Pulmonary artery endothelial cell (primary cell): ENCODE measurements at regions not wholly inside any gene's neighbourhood (a gene's known extent, or its start where the extent isn't known, plus 50 kb on each side); places are given as distances from the start of the nearest gene placed in this dataset.
"Not testable (repeated sequence)": the region's sequence is repeated elsewhere in the genome, so short reads cannot be mapped to it uniquely, and the experiment has no call there.

Experiments used
- DNase-seq: peaks from one replicate; pipeline ENCODE4 v3.0.0-alpha.2; 2011; ENCODE audit warnings: low read depth, low spot score

GRCh38 chr5:62216603-62217002, 89.4 kb upstream of the KIF2A start:
- DNase-seq, result not testable (repeated sequence)

- not testable (repeated sequence) for DNase-seq
Measured at GRCh38 chr5:62217095-62217494, 88.9 kb upstream of the KIF2A start.

- not testable (repeated sequence) for DNase-seq
Measured at GRCh38 chr5:62218860-62219259, 87.1 kb upstream of the KIF2A start.

DNA sequence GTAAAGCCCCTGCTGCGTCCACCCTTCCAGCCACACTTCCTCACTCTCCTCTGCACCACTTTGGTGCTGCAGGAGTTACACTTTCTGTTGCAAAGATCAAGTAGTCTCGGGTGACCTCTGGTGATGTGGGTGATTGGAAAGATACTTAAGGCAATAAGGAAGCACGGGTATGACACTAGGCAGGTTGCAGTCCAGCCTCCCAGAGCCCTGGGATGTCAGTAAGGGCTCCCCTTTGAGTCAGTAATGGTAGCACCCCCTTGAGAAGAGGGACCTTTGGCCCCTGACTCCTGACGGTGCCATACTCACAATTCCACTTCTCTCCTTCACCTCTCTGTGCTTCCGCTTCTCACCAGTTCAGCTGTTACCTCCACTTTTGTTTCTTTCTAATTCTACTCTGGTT, 84.1 kb upstream of the KIF2A start:
- DNase-seq, result not testable (repeated sequence)

DNA sequence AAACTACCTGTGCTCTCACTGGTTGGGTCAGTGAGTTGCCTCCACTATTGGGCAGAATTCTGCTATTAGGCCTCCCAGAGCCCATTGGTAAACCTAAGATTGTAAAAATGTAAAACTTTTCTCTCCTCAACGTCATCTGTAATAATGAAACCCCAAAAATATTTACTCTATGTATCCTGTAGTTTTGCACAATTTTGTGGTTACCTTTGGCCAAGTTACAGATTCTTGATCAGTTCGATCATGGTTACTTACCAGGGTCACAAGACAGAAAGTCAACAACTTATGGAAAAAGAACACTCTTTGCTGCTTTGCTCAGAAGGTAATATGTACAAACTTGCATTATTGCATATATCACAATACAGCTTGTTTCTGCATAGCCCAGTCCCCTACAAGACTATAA, 83.7 kb upstream of the KIF2A start:
- not testable (repeated sequence) for DNase-seq

DNA sequence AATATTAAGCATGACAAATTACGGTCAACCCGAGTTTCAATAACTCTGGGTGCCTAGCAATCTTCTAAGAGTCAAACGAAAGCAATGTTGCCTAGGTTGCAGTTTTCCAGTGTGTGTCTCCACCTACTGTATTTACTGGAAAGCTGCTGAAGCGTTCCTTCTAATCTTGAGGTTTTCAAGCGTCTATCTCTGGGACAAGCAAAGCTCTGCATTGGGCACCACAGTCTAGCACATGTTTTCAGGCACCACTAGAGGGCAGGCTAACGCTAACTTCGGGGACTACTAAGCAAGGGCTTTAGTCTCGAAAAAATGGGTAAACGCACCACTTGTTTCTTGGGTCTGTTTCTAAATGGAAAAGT, 82.7 kb upstream of the KIF2A start:
- DNase-seq, result not testable (repeated sequence)

- not testable (repeated sequence) for DNase-seq
Measured at GRCh38 chr5:62224987-62225601, 80.9 kb upstream of the KIF2A start.

GRCh38 chr5:62230876-62231388, 75.1 kb upstream of the KIF2A start:
- DNase-seq, result not testable (repeated sequence)

GRCh38 chr5:62231576-62231975, 74.4 kb upstream of the KIF2A start:
- DNase-seq, result no peak

DNA sequence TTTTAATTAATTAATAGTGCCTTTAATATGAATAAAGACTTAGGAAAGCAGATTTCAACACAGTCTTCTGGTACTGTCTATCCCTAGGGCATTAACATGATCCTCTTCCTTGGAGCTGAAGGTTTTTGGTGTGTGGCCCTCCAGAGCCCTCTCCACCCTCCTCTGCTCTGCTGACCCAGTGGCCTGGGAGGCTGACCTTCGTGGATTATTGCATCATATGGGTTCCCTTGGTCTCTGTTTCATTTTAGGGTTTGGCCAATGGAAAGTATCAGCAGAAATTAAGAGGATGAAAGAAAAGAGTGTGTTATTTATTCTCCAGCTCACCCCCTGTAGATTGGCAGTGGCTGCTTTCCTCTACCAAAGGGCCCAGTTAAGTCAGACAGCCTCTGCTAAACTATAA, 73.8 kb upstream of the KIF2A start:
- DNase-seq, result not testable (repeated sequence)

DNA sequence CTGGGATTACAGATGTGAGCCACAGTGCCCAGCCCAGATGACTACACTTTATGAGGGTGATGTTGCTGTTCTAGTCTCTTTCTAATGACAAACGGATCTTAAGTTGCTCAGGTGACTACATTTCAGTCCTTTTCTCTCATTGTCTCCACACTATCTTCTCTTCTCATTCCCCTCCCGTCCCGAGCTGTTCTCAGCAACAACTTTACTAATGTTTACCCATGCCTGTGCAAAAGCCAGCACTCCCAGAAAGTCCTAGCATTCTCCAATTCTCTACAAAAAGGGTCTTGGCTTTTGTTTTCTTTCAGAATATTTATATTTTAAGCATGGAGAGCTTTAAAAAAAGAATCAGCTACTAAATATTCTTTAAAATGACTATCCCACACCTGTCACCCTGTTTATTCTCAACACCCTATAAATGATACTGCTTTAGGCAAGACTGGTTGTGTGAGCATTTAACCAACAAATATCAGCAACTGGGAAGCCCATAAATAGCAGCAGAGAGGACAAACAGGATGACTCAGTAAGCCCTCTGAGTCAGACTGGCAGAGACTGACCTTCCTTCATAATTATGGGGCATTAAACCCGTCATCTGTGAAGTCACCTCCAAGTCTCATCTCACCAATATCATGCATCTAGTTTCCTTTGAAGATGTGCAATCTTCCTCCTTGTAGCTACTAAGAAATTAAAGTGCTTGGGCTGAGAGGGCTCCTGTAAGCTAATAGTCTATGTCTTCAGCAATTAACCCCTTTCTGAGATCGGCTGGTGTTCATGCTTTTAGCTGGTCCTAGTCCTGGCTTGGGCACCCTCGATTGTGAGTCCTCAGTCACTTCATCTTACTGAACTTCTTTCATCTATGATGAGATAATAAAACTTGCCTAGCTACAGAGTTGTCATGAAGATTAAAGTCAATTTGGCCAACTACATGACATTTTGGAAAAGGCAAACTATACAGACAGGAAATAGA, 72.6 kb upstream of the KIF2A start:
- DNase-seq, result not testable (repeated sequence)

GRCh38 chr5:62236593-62236992, 69.4 kb upstream of the KIF2A start:
- not testable (repeated sequence) for DNase-seq

GRCh38 chr5:62237944-62238343, 68.1 kb upstream of the KIF2A start:
- not testable (repeated sequence) for DNase-seq

- DNase-seq, result not testable (repeated sequence)
Measured at GRCh38 chr5:62238584-62238983, 67.4 kb upstream of the KIF2A start.

- DNase-seq, result not testable (repeated sequence)
Measured at GRCh38 chr5:62240494-62240893, 65.5 kb upstream of the KIF2A start.

GRCh38 chr5:62242000-62242399, 64.0 kb upstream of the KIF2A start:
- not testable (repeated sequence) for DNase-seq

DNA sequence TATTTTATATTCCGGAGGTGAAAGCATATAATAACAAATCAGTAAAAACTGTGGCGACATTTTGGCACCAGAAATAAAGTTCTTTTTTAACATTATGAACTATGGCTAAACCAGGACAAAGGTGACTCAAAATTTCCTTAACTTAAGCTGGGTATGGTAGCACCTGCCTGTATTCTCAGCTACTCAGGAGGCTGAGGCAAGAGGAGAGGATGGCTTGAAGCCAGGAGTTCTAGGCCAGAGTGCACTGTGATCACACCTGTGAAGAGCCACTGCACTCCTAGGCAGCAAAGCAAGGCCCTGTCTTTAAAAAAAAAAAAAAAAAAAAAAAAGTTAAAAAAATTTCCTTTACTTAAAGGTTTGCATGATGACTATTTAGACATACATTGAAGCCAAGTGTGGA, 63.0 kb upstream of the KIF2A start:
- DNase-seq, result not testable (repeated sequence)

- not testable (repeated sequence) for DNase-seq
Measured at GRCh38 chr5:62248192-62248591, 57.8 kb upstream of the KIF2A start.

DNA sequence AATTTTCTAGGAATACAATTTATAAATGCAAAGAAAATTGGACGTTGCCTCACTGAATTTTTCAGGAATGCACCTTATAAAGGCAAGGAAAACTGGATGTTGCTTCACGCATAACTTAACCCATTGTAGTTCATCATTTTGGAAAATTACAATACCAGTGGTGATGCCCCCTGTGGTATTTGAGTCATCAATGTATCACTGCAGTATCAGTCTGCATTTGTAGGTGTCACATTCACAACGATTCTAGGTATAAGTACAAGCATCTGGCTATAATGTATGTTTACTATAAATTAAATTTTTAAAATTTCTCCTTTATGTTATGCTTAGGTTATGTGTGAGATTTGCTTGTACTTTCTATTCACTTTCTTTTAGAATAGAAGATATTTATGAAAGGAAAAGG, 55.9 kb upstream of the KIF2A start:
- DNase-seq, result not testable (repeated sequence)

- not testable (repeated sequence) for DNase-seq
Measured at GRCh38 chr5:62250919-62251318, 55.1 kb upstream of the KIF2A start.

DNA sequence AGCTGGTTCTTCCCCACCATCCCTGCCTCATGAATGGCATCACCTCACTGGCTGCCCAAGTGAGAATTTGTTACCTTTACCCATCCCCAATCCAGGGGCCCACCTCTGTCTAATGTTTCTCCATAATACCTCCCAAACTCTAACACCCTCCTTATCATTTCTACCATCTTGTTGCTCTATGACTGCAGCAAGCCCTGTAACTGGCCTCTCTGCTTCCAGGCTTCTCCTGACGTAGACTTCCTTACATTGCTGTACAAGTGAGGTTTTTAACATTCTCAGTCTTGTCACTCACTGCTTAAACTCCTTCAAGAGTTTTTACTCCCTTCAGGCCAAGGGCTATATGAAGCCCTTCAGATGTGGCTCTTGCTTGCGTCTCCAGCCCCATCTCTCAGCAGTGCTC, 53.5 kb upstream of the KIF2A start:
- not testable (repeated sequence) for DNase-seq

DNA sequence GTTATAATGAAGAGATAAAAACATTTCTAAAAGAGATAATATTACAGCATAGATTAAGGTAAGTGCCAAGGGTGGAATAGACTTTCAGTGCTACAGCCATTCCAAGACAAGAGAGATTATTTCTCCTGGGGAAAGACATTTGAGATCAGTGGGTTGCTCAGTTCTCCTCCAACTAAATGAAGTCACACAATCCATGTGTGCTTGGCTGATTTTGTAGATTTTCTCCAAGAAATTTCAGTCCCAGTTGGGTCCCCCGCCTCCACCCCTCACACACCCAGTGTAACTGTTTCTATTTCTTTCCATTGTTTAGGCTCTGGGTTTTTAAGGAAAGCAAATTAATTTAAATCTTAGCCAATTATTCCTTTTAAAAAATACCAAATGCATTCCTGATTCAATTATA, 50.5 kb upstream of the KIF2A start:
- not testable (repeated sequence) for DNase-seq
